ENCODE measurements at regions not wholly inside any gene's neighbourhood (a gene's known extent, or its start where the extent isn't known, plus 50 kb on each side); places are given as distances from the start of the nearest gene placed in this dataset.
"Not testable (repeated sequence)": the region's sequence is repeated elsewhere in the genome, so short reads cannot be mapped to it uniquely, and the experiment has no call there.

DNA sequence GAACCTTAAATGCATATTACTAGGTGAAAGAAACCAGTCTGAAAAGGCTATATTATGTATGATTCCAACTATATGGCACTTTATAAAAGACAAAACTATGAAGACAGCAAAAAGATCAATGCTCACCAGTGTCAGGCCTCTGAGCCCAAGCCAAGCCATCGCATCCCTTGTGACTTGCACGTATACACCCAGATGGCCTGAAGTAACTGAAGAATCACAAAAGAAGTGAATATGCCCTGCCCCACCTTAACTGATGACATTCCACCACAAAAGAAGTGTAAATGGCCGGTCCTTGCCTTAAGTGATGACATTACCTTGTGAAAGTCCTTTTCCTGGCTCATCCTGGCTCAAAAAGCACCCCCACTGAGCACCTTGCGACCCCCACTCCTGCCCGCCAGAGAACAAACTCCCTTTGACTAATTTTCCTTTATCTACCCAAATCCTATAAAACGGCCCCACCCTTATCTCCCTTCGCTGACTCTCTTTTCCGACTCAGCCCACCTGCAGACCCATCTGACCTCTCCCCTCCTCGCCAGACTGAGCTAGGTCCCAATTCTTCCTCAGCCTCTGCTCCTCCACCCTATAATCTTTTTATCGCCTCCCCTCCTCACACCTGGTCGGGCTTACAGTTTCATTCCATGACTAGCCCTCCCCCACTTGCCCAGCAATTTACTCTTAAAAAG is 1239.5 kb downstream of the OLFM4 start:
- not testable (repeated sequence) for DNase-seq

DNA sequence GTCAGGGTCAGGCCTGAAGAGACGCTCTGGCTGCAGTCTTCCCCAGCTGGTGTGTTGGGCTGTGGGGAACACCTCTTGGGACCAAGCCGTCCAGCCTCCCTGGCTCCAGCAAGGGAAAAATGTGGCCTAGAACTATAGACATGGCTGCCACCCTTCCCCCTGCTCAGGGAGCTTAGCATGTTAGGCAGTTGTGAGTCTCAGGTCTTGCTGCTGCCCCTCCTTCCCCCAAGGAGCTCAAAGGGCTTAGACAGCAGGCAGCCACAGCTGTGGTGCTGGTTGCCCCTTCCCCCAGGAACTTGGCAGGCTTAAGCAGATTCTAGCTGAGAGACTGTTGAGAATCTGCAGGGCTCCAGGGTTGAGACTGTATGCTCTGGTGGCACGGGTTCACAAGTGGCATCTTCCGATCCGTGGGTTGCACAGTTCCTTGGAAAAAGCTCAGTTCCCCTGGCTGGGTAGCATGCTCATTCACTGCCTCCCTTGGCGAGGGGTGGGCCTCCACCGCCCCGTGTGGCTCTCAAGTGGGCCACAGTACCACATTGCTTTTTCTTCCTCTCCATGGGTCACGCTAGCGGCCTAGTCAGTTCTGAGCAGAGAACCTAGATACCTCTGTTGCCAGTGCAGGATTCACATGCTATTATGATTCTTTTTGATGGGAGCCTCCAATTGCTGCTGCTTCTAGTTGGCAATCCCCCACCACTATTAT is 1258.6 kb downstream of the OLFM4 start:
- DNase-seq = no peak

- no peak for DNase-seq
Observed at GRCh38 chr13:54301085-54301484, 1272.5 kb downstream of the OLFM4 start.

DNA sequence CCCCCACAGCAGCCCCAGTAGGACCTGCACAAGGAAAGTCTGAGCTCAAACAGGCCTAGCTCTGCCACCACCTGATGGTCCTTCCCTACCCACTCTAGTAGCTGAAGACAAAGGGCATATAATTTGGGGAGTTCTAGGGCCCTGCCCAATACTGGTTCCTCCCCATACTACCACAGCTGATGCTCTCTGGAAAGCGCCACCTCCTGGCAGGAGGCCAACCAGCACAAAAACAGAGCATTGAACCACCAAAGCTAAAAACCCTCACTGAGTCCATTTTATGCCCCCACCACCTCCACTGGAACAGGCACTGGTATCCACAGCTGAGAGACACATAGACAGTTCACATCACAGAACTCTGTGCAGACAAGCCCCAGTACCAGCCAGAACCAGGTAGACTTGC is 1276.8 kb downstream of the OLFM4 start:
- DNase-seq = no peak

GRCh38 chr13:54312885-54313284 is 1284.3 kb downstream of the OLFM4 start:
- no peak for DNase-seq

DNA sequence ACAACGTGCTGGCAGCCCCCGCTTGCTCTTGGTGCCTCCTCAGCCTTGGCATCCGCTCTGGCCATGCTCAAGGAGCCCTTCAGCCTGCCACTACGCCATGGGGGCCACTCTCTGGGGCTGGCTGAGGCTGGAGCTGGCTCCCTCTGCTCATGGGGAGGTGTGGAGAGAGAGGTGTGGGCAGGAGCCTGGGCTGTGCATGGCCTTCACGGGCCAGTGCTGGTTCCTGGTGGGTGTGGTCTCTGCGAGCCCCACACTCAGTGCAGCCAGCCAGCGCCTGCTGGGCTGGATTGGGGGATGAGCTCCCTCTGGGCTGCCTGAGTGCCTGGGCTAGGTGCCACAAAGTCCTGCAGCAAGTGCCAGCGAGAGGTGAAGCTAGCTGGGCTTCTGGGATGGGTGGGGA is 1289.1 kb downstream of the OLFM4 start:
- DNase-seq = no peak

- no peak for DNase-seq
Observed at GRCh38 chr13:54337540-54337939, 1308.9 kb downstream of the OLFM4 start.

- DNase-seq = no peak
Observed at GRCh38 chr13:54347531-54347930, 1318.9 kb downstream of the OLFM4 start.

DNA sequence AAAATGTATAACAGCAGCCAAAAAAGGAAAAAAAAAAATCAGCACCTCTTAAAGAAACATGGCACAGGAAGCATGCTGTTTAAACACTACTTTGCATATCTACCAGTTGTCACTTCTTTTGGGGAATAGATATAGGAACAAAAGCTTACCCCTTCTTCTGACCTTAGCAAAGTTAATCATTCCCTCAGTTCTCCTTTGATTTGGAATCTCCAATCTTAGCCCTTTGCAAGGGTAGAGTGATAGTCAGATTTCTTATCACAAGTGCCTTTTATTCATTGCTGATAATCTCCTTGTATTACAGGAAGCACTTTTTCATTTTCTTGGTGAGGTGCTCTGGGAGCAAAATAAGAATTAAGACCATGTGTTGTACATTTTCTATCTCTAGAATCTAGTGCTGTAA is 1327.6 kb downstream of the OLFM4 start:
- no peak for DNase-seq

GRCh38 chr13:54356849-54357248 is 1328.2 kb downstream of the OLFM4 start:
- DNase-seq = no peak

- DNase-seq = no peak
Observed at GRCh38 chr13:54357284-54357933, 1328.8 kb downstream of the OLFM4 start.

GRCh38 chr13:54361460-54361859 is 1332.8 kb downstream of the OLFM4 start:
- no peak for DNase-seq

GRCh38 chr13:54366728-54367127 is 1338.1 kb downstream of the OLFM4 start:
- no peak for DNase-seq

GRCh38 chr13:54367639-54368271 is 1339.1 kb downstream of the OLFM4 start:
- no peak for DNase-seq

GRCh38 chr13:54368387-54368786 is 1339.8 kb downstream of the OLFM4 start:
- DNase-seq = no peak

DNA sequence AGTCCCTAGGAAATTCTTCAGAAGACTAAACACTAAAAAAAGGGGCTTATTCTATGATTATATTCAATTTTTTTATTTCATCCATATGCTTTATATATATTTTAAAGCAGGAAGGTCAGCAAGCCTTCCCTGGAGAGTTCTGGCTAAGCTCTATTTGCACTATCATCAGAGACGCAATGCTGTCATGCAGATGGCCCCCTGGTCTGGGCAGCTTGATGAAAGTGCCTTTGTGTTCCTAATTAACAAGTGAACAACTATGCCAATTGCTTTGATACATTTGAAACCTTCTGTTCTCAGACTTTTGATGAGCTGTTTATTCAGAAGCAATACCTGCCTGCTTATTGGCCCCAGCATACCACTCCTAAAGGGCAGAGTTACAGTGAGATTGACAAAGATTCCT is 1344.6 kb downstream of the OLFM4 start:
- DNase-seq = peak; percentile 15

- DNase-seq = no peak
Observed at GRCh38 chr13:54379461-54379860, 1350.8 kb downstream of the OLFM4 start.

DNA sequence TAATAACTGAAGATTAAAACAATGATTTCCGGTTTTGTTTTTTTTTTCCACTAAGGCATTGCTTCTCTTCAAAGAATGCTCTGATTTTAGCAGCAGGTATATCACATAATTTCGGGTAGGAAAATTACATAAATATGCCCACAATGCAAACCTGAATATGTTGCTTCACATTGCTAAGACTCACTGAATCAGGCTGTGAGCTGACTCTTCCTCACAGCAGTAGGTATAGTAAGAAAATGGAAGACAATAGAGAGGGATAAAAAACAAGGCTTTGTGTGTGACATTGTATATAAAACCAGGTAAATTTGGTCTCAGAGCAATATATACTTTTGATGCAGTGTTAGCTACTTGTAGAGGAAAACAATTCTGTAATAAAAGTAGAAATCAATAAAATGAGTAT is 1355.0 kb downstream of the OLFM4 start:
- no peak for DNase-seq

GRCh38 chr13:54387625-54388024 is 1359.0 kb downstream of the OLFM4 start:
- DNase-seq = no peak

GRCh38 chr13:54390841-54391240 is 1362.2 kb downstream of the OLFM4 start:
- DNase-seq = no peak

DNA sequence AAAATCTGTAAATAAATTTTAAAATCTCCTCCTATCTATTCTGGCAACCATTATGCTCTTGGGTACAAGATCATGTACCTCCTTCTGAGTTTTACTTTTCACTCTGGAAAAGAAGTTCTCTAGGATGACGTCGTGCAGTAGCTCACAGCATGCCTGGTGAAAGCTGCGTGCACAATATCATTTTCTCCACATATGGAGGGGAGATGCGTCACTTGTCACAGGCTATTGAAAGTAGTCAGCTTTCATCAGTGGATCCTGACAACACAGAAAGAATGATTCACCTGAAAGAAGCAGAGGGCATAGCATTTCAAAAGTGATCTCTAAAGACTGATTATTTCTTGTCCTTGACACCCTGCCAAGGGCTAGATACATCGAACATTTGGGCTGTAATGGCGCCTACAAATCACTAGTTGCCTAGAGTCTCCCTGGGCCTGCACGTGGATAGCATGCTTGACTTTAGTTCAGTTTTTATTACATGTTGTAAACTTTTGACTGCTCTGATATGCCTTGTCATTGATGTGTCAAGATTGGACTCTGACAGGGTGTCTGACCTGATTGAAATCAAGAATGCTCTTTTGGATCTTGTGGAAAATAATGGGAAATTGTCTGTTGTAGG is 1365.6 kb downstream of the OLFM4 start:
- no peak for DNase-seq

DNA sequence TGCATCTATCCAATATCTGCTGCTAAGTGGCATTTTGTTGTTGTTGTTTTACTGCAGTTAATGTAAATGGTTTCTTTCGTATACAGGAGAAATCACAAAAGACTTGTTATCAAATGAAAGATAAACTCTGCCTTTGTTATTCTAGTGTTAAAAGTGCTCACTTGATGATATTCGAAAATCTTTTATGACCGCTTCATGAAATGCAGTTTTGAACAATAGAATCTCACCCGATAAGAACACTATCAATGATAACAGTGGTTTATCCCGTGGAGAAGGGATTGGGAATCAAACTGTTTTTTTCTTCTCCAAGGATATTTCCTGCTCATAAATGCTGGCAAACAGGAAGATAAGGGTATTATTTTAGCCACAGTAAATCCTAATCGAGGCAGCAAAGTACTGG is 1366.3 kb downstream of the OLFM4 start:
- no peak for DNase-seq

DNA sequence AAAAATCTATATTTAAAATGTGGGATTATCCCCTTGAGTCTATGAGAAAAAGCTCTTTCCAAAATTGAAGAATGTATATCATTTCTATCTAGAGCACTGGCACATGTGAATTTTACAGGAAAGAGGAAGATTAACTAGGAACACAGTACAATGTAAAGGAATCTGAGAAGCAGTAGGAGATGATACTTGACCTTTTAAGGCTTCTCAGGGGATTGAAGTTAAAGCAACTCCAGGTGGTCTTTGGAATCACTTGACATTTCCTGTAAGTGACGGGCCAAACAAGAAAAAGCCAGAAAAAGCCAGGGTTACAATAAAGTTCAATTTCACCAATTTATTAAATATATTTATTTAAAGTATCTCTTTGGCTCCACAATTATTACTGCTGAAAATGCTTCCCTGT is 1373.9 kb downstream of the OLFM4 start:
- no peak for DNase-seq
